Body of pancreas (tissue), 4 donors: ENCODE measurements at regions not wholly inside any gene's neighbourhood (a gene's known extent, or its start where the extent isn't known, plus 50 kb on each side); places are given as distances from the start of the nearest gene placed in this dataset.

Experiments used
- CTCF ChIP-seq, 7 experiments: fragments of 450-650 bp in 4 of 7; fragments of 200-600 bp in 3 of 7; sonication (generic) in 3 of 7; IDR thresholded peaks; one replicate each; pipeline ENCODE4 v1.5.1; 2016 to 2019; ENCODE audit warnings: antibody characterized with exemption in 7 of 7
- POLR2A ChIP-seq, 3 donors: fragments of 450-650 bp; IDR thresholded peaks; one replicate each; pipeline ENCODE4 v1.6.1; 2016; ENCODE audit warnings: antibody characterized with exemption in 3 of 3, mild to moderate bottlenecking in 2 of 3

- TF ChIP-seq CTCF (IDR thresholded peaks at IDR 0.05) (no peak), POLR2A (IDR thresholded peaks at IDR 0.05) (no peak)
Measured at GRCh38 chr3:18989237-18989795, 159.0 kb upstream of the KCNH8 start.
